Activated CD4-positive, alpha-beta T cell treated with anti-CD3 and anti-CD28 coated beads, Interleukin-10, Interleukin-2, amounts not matched to agents 100 ng/mL and 50 ng/mL, durations not matched to agents 16 hours and 8 hours (primary cell): ENCODE measurements at regions not wholly inside any gene's neighbourhood (a gene's known extent, or its start where the extent isn't known, plus 50 kb on each side); places are given as distances from the start of the nearest gene placed in this dataset.

Source experiments
- DNase-seq: peaks from one replicate; pipeline ENCODE4 v3.0.0-alpha.2; 2020

DNA sequence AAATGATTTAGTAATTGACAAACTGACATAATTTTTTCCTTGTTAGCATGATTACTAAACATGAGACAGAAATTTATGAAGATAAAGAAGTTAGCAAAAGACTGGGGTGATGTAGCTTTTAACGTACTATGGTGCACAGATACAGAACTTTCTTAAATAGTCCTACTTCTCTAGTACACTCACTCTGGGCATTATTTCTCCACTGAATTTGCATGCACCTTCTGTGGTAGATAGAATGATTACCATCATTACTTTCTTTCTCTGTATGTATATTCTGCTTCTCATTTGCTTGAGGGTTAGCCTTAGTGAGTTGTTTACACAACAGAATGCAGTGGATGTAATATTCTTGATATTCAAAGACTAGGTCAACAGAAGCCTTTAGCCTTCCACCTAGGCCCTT lies 173.1 kb upstream of the EPHA7 start:
- DNase-seq, result no peak

DNA sequence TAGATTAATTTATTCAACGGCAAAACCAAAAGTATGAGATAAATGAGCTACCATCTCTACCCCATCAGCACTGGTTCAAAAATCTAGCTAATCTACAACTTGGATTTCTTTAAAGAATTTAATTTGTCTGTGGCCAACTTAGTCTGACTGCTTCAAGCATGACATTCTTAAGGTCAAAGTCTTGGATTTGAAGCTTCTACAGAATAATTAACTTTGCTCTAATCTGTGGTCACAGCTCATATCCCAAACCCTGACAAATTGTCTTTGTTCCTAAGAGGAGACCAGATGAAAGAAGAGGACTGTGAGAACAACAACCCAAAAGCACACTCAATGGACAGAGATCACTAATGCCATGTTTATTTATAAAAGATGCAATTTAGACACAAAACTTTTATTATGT lies 166.9 kb upstream of the EPHA7 start:
- DNase-seq, result no peak

DNA sequence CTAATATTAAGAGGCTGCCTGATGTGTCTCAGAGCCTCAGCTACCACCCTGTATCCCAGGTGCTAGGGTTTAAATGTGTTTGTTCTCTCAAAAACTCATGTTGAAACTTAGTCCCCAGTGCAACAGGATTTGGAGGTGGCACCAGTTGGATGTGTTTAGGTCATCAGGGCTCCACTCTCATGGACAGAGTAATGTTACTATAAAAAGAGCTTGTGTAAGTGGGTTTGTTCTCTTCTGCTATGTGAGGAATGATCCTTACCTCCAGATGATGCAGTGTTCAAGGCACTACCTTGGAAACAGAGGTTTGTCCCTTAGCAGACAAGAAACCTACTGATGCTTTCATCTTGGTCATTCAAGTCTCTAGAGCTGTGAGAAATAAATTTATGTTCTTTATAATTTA lies 164.9 kb upstream of the EPHA7 start:
- no peak for DNase-seq

DNA sequence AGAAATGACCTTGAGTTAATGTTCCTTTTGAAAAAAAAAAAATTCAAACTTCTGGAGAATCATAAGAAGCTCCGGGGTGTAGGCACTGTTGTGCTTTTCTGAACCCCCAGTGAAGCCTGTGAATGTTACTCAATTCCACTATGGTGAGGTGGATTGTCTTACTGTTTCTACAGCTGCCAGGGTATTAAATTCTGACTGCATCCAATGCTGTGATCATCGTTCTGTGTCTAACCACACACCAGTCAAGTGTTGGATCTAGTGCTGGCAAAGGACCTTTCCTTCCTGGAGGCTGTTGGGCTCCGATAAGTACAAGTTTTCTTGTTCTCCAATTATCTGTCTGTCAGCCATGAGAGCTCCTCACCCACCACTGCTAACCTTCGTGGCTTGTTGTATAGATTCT lies 162.0 kb upstream of the EPHA7 start:
- DNase-seq, result no peak

DNA sequence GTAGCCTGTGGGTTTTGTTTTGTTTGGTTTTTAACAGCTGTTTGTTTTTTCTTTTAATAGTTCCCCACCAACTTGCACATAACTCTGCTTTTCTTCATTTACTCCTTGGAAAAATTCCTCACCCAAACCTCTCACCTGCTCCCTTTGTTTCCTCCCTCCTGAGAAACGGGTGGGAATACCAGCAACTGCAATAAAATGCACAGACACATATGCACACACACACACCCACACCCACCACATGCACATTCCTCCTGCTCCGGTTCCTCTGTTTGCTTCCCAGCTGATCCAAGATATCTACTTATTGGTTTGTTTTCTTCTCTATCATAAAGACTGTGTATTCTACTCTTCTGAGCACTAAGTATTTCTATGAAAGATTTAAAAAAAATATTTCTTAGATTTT lies 161.1 kb upstream of the EPHA7 start:
- no peak for DNase-seq

DNA sequence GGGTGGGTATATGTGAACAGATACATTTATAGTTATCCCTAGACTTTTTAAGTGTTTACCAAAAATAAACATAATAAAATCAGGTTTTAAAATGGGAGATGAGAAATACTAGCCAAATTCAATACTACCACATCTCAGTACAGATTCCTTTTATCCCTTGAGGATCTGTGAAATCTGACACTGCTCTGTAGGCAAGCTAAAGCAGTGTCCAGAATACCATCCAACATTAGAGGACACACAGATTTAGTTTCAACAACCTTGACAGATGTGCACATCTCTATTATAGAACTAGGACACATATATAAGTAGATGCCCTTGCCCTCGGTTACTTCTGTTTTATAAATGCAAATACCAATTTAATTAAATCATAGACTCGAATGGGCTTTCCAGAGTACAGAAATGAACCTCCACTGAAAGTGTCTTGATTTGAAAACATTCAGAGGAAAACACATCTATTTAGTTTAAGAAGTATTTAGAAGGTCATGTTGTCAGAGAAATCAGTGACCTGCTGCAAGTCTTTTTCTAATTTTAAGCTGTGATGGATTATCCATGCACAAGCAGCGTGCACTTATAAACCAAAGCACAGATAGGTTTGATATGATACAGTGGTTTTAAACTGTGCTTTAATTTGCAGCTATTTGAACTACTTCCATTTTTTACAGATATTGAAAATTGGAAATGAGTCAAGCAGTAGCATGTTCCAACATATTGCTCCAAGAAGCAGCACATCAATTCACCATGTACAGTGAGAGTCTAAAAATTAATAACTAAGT lies 156.3 kb upstream of the EPHA7 start:
- no peak for DNase-seq

DNA sequence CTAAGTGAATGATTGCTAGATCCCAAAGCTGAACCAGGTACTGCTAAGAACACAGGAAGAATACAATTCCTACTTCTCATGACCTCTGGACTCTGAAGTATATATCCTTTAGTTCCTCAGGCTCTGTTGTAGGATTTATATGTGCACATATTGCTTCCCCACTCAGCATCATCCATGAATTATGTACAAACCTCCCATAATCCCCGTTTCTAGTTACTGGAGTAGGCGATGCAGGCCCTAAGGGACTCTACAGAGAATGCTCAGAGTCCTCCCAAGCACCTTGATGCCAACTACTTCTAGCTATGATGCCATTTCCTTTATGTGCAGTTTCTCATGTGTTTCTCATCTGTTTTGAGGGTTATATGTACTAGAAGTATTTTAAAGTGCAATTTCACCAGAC lies 154.9 kb upstream of the EPHA7 start:
- no peak for DNase-seq

DNA sequence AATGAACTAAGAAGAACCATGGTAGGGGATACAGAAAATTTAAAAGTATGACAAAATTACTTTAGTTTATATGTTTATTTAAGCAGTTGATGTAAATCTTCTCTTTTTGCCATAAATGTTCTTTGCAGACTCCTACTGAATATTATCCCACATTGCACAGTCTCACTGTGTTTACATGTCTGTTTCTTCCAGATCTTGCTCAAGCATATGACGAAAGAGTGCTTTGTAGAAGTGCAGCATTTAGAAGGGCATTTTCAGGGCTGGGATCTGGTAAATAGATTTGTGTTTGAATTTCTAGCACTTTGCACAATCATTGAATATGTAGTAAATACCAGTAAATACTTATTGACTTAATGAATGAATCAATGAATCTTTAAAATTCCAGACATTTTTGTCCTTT lies 152.0 kb upstream of the EPHA7 start:
- no peak for DNase-seq

DNA sequence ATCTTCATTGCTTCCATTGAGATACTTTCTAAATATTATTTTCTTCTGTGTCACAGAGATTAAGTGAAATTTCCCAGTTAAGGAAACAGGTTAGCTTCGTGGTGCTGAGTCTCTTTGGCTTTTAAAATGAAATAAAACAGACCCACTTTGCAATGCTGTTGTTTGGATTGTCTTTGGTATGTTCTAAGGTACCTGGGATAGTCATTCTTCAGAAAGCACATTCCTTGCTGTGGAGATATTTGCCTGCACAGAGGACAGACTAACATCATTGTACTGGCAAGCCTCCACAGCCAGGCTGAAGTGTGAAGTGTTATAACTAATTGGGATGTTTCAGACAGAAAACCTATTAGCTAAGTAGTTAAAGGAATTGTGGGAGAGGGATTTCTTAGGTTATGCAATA lies 148.8 kb upstream of the EPHA7 start:
- no peak for DNase-seq

DNA sequence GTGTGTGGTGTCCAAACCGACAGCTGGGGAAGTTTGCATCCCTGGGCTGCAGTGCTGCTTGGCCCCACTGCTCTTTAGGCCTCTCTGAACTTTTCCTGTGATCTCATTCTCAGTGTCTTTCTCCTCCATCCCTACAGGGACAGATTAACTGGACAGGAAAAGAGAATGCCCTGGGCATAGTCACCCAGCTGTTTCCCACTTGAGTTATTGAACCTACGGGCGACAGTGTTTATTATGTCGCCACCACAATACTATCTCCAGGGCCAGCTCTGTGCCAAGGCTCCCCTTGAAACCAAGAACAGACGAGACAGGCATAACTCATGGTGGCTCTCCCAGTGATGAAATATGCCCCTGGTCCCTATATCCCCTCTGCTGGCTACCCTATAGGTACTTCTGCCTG lies 147.8 kb upstream of the EPHA7 start:
- no peak for DNase-seq

DNA sequence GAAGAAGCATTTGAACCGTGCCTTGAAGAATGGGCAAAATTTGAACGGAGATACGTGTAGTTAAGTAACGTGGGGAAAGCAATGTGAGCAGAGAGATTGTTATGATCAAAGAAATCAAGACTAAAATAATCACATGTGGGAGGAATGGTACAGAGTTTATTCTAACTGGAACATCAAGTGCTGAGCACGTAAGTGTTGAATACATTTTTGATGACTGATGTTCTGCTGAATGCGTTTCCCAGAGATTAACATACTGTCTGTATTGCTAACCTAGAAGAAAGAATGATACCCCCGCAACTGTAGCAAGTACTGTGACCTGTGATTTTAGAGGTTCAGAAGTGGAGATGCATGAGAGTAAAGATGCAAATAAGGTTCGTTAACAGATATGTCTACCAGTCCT lies 146.9 kb upstream of the EPHA7 start:
- DNase-seq, result no peak

DNA sequence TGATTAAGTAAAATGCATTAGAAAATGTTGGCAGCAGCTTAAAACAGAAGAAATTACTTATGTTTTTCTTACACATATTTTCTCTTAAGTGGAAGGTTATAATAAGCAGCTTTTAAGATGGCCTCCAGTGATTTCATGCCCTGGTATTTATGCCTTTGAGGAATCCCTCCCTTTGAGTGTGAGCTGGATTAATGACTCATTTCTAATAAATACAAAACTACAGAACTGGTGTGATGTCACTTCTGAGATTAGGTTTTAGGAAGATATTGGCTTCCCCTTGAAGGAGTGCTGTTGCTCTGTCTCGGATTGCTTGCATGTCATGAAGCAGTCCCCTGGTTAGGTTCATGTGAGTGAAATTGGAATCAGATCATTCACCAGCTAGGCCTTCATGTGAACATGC lies 143.2 kb upstream of the EPHA7 start:
- DNase-seq, result no peak

DNA sequence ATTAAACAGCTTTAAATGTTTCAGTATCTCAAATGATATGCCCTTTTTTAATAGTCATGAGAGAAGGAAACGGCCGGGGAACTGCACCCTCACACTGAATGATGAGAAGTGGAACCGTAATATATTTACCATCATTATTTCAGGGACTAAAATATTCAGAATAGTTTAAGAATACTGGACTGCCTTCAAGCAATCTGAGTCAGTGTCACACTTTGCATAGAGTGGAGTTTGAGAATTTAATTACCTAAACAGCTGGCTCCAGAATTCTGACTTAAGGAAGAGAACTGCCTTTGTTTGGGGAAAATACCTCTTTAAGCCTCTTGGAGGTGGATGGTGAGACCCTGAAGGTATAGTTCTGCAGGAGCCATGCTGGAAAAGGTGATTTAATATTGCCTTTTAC lies 135.9 kb upstream of the EPHA7 start:
- DNase-seq, result no peak

DNA sequence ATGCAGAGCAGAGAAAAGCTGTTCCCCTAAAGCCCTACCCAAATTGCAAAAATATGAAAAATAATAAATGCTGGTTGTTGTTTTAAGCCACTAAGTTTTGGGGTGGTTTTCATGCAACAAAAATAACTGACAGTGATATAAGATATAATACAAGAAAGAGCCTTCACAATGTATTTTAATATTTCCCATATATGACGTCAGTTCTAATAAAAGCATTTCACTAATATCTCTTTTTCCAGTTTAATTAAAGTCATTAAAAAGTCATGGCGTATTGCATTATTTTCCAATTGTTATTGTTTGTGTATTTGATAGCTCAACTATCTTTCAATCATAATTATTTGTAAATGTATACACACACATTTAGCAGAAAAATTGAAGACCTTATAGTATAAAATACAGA lies 134.7 kb upstream of the EPHA7 start:
- DNase-seq, result no peak

DNA sequence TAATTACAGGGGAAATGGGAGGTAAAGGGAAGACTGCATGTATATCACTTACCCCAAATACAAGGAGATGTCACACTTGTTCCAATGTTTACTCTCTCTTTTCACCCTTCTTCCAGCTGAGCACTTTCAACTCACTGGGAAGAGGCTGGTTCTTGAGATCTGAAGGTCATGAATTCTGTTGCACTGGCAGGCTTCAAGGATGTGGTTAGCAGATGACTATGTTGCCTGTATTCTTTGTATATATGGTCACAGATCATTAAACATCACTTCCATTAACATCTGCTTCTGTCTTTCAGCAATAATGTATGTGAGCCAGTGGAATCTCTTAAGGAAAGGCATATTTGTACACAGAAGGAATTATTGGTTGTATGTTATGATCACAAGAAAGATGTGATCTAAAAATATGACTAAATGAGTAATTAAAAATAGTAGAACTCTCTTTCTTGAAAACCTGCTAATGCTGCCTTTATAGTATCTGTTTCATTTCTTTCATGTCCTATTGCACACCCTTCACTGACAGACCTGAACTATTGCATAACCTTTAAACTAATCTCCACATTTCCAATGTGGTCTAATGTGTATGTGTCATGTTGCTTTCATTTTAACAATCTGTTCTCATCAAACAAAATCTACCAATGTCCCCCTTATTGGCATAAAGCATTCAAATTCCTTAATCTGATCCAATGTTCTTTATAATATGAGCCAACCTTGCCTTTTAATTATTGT lies 131.4 kb upstream of the EPHA7 start:
- DNase-seq, result no peak

DNA sequence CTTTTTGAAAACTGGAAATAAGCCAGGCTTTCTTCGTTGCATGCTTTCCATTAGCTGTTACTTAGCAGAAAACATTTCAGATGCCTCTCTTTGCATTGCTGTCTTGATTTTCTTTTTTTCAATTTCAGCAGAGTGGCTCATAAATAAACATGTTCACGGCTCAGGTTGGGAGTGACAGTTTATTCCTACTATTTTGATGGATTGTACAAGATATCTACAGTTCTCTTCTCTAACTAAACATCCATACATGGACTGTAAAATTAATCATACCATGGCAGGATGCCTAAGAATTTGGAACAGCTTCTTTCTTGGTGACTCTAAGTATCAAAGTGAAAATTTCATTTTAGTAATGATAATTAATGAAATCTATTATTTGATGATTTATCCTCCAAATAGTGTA lies 130.5 kb upstream of the EPHA7 start:
- DNase-seq, result no peak

DNA sequence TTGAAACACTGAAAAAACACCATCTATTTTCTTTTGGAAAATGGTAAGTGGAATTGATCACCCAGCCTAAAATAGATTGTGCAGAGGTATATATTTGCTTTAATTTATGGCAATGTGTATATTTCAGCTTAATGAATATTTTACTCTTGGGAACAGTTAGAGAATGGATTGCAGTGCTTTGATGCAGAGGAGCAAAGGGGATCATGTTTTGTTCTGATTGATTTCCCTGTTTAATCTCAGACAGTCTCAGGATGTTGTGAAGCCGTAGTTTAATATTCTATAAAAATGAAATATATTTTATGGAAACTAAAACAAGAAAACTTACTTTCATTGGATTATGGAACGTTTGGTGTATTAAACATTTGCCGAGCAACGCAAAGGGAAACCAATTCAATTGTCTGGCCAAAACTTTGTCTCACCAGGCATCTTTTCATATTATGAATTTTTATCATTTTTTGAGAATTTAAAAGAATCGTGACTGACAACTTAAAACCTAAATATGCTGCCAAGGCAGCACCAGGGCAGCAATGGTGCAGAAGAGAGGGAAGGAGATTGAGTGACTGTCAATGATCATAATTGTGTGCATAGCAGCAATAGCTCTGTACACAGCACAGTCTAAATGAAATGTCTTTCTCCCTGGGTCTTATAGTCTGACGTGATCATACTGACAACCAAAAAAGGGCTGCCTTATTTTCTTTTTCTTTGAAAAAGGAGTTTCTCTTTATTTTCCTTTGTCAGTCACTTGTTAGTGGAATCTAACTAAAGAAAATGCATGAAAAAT lies 105.5 kb upstream of the EPHA7 start:
- no peak for DNase-seq

DNA sequence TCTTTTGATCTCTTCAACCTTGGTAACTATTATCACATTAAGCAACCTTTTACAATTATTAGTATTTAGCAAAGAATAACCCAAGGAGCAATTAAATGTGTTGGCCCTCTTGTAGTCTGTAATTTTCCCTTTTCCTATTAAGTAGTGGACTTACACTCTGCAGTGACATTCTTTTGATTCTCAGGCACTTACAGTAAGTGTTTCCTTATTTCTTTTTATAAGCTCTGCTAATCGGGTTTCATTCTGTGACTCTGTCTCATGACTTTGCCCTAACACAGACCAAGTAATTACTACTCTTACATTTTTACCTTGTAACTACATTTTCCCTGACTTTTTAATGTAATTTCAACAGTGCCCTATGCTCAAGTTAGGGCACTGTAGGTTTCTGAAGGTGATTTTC lies 104.0 kb upstream of the EPHA7 start:
- DNase-seq, result no peak

DNA sequence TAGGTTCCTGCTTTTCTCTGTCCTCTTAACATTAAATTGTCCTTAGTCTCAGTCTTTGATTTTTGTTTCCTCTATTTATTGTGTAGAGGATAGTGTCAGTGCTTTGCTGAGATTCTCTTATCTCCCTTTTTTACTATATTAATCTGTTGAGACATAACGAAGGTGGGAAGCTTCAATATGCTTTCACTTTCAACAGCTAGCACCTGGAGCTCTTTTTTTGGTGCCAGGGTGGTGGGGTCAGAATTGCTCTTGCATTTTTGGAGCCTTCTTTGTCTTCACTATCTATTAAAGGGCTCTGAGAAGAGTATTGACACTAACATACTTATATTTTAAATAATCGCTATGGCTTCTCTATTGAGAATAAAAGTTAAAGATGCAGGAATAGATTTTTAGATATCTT lies 97.1 kb upstream of the EPHA7 start:
- no peak for DNase-seq

DNA sequence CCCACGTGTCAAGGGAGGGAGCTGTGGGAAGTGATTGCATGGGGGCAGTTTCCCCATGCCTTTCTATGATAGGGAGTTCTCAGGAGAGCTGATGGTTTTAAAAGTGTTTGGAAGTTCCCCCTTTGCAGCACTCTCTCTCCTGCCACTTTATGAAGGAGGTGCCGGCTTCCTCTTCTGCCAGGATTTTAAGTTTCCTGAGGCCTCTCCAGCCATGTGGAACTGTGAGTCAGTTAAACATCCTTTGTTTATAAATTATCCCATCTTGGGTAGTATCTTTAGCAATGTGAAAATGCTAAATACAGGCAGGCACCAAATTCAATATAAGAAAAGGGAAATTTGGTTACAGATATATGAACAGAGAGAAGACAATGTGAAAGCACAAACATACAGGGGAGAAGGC lies 96.4 kb upstream of the EPHA7 start:
- DNase-seq, result no peak

DNA sequence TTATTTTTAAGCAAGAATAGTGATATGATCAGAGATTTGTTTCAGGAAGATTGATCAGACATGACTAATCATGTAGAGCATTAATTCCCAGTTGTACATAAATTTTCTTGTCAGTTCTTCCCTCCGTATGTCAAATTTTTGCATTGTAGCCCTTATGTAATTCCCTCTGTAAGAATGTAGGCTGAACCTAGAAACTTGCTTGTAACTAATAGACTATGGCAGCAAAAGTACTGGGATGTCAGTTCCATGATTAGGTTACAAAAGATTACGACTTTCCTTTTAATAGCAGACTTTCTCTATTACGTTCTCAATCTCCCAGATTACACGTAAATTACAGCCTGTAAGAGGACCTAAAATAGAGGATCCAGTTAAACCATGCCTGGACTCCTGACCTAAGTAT lies 79.4 kb upstream of the EPHA7 start:
- DNase-seq, result no peak

DNA sequence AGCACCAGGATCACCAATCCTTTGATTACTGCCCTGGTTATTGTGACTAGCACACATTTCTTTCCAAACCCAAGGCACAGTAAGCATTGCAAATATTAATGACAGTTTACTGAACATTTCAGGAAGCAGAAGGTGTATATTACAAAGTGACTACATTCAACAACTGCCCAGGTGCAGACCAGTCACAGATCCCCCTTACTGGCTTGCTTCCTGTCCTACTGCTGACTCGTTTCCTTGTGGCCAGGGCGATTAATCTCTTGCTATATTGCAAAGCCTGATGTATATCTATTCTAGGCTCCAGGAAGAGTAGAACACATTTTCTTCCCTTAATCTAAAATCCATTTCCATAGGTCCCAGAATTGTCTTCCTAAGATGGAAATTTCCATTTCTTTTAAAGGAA lies 77.2 kb upstream of the EPHA7 start:
- no peak for DNase-seq

DNA sequence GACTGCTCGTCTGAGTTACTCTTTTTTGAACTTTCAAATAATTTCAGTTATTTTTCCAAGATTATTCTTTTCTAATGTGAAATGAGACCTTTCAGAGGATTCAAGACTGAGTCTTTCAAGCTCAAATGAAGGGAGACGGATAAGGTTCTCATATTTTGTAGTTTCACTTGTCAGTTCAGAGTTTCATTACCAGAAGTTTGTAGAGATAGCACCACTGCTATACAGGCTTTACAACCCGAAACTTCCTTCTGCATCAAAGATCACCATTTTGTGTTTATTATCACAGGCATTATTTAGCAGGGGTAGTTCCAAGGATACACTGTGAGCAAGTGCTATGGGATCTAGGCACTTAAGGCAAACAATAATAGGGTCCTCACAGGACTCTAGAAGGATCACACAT lies 74.7 kb upstream of the EPHA7 start:
- no peak for DNase-seq

DNA sequence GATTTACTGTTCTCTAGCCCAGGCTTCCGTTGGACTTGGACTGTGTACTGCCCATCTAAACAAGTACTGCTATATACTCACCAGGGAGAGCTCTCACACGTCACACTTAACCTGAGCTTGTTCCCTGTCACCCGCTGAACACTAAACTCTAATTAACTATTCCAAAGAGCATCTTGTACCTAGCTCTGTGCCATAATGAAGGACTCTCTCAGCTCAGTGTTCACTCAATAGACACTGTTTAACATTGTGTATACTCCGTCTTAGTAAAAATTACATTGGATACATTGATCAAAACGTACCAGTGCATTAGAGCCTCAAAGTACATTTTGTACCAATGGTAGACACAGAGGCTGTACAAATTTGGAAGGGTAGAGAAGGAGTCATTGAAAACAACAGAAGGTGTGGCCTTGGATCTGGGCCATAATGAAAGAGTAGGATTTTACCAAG lies 55.4 kb upstream of the EPHA7 start:
- no peak for DNase-seq
